GM18868 (cell line): ENCODE measurements at regions not wholly inside any gene's neighbourhood (a gene's known extent, or its start where the extent isn't known, plus 50 kb on each side); places are given as distances from the start of the nearest gene placed in this dataset.
"Not testable (repeated sequence)": the region's sequence is repeated elsewhere in the genome, so short reads cannot be mapped to it uniquely, and the experiment has no call there.

Experiments used
- ATAC-seq: cut with Tn5 transposase; IDR thresholded peaks from one replicate; pipeline ENCODE4 v1.9.1; 2021; ENCODE audit warnings: mild to moderate bottlenecking, moderate library complexity; ENCODE audit not compliant: unreplicated experiment

GRCh38 chr6:113067612-113068275 is 720.6 kb downstream of the RFPL4B start:
- ATAC-seq, result no peak

- no peak for ATAC-seq
Observed at GRCh38 chr6:113068570-113068969, 721.4 kb downstream of the RFPL4B start.

- ATAC-seq, result not testable (repeated sequence)
Observed at GRCh38 chr6:113070681-113071080, 723.6 kb downstream of the RFPL4B start.

- no peak for ATAC-seq
Observed at GRCh38 chr6:113073611-113074191, 726.6 kb downstream of the RFPL4B start.

GRCh38 chr6:113076116-113076515 is 729.0 kb downstream of the RFPL4B start:
- no peak for ATAC-seq

GRCh38 chr6:113076816-113077215 is 729.7 kb downstream of the RFPL4B start:
- no peak for ATAC-seq

GRCh38 chr6:113077794-113078193 is 730.7 kb downstream of the RFPL4B start:
- no peak for ATAC-seq

- ATAC-seq, result no peak
Observed at GRCh38 chr6:113078791-113079190, 731.7 kb downstream of the RFPL4B start.

GRCh38 chr6:113082745-113083144 is 735.6 kb downstream of the RFPL4B start:
- no peak for ATAC-seq

- no peak for ATAC-seq
Observed at GRCh38 chr6:113083947-113084346, 736.8 kb downstream of the RFPL4B start.

- ATAC-seq, result no peak
Observed at GRCh38 chr6:113089056-113089455, 741.9 kb downstream of the RFPL4B start.

- ATAC-seq, result no peak
Observed at GRCh38 chr6:113092795-113093194, 745.7 kb downstream of the RFPL4B start.

GRCh38 chr6:113094779-113095178 is 747.6 kb downstream of the RFPL4B start:
- ATAC-seq, result no peak

GRCh38 chr6:113095841-113096240 is 748.7 kb downstream of the RFPL4B start:
- ATAC-seq, result no peak

- no peak for ATAC-seq
Observed at GRCh38 chr6:113102761-113103160, 754.4 kb upstream of the MARCKS start.

GRCh38 chr6:113103634-113104361 is 753.3 kb upstream of the MARCKS start:
- no peak for ATAC-seq

GRCh38 chr6:113104541-113104940 is 752.6 kb upstream of the MARCKS start:
- no peak for ATAC-seq

- no peak for ATAC-seq
Observed at GRCh38 chr6:113104951-113105350, 752.2 kb upstream of the MARCKS start.

- no peak for ATAC-seq
Observed at GRCh38 chr6:113110211-113110610, 746.9 kb upstream of the MARCKS start.

GRCh38 chr6:113111550-113111949 is 745.6 kb upstream of the MARCKS start:
- ATAC-seq, result no peak

GRCh38 chr6:113112086-113112485 is 745.1 kb upstream of the MARCKS start:
- ATAC-seq, result no peak

- no peak for ATAC-seq
Observed at GRCh38 chr6:113115196-113115595, 741.9 kb upstream of the MARCKS start.
